DND-41 (cell line): ENCODE measurements at regions not wholly inside any gene's neighbourhood (a gene's known extent, or its start where the extent isn't known, plus 50 kb on each side); places are given as distances from the start of the nearest gene placed in this dataset.

Experiments
- CTCF ChIP-seq: IDR thresholded peaks from 2 replicates; pipeline ENCODE4 v1.5.1; 2012; ENCODE audit warnings: borderline replicate concordance, low read length, moderate library complexity, mild to moderate bottlenecking; ENCODE audit not compliant: poor library complexity, severe bottlenecking; ENCODE audit errors: extremely low read depth
- EZH2 ChIP-seq: IDR thresholded peaks from 3 replicates; pipeline ENCODE4 v1.6.1; 2012; ENCODE audit warnings: borderline replicate concordance, low read depth, mild to moderate bottlenecking, moderate library complexity, low read length, inconsistent platforms; ENCODE audit not compliant: severe bottlenecking

DNA sequence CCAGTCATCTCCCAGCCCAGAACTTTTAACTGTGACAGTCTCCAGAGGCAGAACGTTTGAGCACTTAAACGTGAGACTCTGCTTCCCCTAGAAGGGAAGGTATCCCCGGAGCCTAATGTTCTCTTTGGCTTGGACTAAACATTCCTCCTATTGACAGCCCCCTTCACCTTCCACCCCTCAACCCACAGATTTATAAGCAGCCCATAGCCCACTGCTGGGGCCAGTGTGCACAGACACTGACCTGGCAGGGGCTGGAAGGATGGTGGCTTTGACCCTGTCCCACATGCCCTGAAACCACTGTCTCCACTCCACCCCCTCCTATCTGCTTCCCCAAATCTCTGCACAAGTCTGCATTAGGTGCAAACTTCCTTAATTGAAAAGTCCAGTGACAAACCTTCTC lies 715.0 kb upstream of the IGFBP3 start:
- TF ChIP-seq CTCF (no peak), EZH2 (no peak)
